DND-41 (cell line): ENCODE measurements at regions not wholly inside any gene's neighbourhood (a gene's known extent, or its start where the extent isn't known, plus 50 kb on each side); places are given as distances from the start of the nearest gene placed in this dataset.

ENCODE experiments used
- ATAC-seq: fragments of 200-7000 bp; cut with Tn5 transposase; 3 replicates; pipeline ENCODE4 v1.9.1; 2021; ENCODE audit warnings: low read depth; ENCODE audit not compliant: insufficient read depth
- DNase-seq: peaks from one replicate; pipeline ENCODE4 v3.0.0-alpha.2; 2020
- H2AFZ ChIP-seq: 2 replicates; pipeline ENCODE4 v1.6.0; 2012; ENCODE audit warnings: low read depth, low read length
- H3K27ac ChIP-seq: 2 replicates; pipeline ENCODE4 v1.5.1; 2012; ENCODE audit warnings: low read length, inconsistent platforms
- H3K27me3 ChIP-seq: fragments of 200-600 bp; sonication (generic); 2 replicates; pipeline ENCODE4 v1.6.0; 2012; ENCODE audit warnings: low read length, mild to moderate bottlenecking, inconsistent platforms; ENCODE audit not compliant: insufficient read depth, poor library complexity
- H3K36me3 ChIP-seq: 2 replicates; pipeline ENCODE4 v1.5.1; 2012; ENCODE audit warnings: low read length, inconsistent platforms; ENCODE audit not compliant: insufficient read depth
- H3K4me1 ChIP-seq: 2 replicates; pipeline ENCODE4 v1.5.1; 2012; ENCODE audit warnings: mild to moderate bottlenecking, low read length; ENCODE audit not compliant: insufficient read depth
- H3K4me2 ChIP-seq: 2 replicates; pipeline ENCODE4 v1.6.0; 2012; ENCODE audit warnings: mild to moderate bottlenecking, moderate library complexity, low read length, inconsistent platforms; ENCODE audit not compliant: insufficient read depth
- H3K4me3 ChIP-seq, 2 experiments: fragments of 200-600 bp in 1 of 2; shearing (Covaris generic) in 1 of 2; 2 replicates each; pipeline ENCODE4 v1.5.1; 2012 to 2016; ENCODE audit warnings: inconsistent platforms in 2 of 2, low read length in 2 of 2, mild to moderate bottlenecking in 2 of 2, low read depth in 1 of 2, moderate library complexity in 1 of 2
- H3K79me2 ChIP-seq: 2 replicates; pipeline ENCODE4 v1.6.0; 2012; ENCODE audit warnings: low read length, inconsistent platforms; ENCODE audit not compliant: insufficient read depth
- H3K9ac ChIP-seq: 2 replicates; pipeline ENCODE4 v1.6.0; 2012; ENCODE audit warnings: low read depth, mild to moderate bottlenecking, inconsistent platforms, low read length, moderate library complexity
- H3K9me3 ChIP-seq: 2 replicates; pipeline ENCODE4 v1.5.1; 2012; ENCODE audit warnings: low read length, moderate library complexity, mild to moderate bottlenecking, inconsistent platforms; ENCODE audit not compliant: insufficient read depth, severe bottlenecking
- H4K20me1 ChIP-seq: 2 replicates; pipeline ENCODE4 v1.6.0; 2012; ENCODE audit warnings: low read length; ENCODE audit not compliant: insufficient read depth
- EZH2 ChIP-seq: IDR thresholded peaks from 3 replicates; pipeline ENCODE4 v1.6.1; 2012; ENCODE audit warnings: borderline replicate concordance, low read depth, mild to moderate bottlenecking, moderate library complexity, low read length, inconsistent platforms; ENCODE audit not compliant: severe bottlenecking
- TF ChIP-seq, protein P1 (sequence below): IDR thresholded peaks from 2 replicates; pipeline ENCODE4 v1.5.1; 2012; ENCODE audit warnings: borderline replicate concordance, low read length, moderate library complexity, mild to moderate bottlenecking; ENCODE audit not compliant: poor library complexity, severe bottlenecking; ENCODE audit errors: extremely low read depth

DNA sequence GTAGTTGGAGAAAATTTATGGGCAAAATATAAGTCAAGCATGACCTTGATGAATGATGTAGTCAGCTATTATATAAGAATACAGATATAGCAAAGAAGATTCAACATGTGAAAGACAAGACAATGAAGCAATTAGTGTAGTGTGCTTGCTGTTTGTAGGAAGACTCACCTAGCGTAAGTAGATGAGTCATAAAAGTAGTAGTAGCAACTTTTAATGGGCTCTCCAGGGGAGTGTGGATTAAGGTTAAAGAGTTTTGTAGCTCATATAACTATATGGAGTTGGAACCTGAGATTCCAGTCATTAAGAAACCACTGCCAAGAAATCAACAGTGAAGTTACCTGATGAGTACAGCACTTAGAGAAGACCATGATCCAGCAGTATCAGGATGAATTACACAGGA is 444.7 kb upstream of the CNTN3 start:
- no peaks in the 10 kb centered on the region for H3K27me3 ChIP-seq
- H3K9ac ChIP-seq, result no peak overlapping the region
- H4K20me1 ChIP-seq, result no peaks in the 10 kb centered on the region
- TF ChIP-seq, protein P1, sequence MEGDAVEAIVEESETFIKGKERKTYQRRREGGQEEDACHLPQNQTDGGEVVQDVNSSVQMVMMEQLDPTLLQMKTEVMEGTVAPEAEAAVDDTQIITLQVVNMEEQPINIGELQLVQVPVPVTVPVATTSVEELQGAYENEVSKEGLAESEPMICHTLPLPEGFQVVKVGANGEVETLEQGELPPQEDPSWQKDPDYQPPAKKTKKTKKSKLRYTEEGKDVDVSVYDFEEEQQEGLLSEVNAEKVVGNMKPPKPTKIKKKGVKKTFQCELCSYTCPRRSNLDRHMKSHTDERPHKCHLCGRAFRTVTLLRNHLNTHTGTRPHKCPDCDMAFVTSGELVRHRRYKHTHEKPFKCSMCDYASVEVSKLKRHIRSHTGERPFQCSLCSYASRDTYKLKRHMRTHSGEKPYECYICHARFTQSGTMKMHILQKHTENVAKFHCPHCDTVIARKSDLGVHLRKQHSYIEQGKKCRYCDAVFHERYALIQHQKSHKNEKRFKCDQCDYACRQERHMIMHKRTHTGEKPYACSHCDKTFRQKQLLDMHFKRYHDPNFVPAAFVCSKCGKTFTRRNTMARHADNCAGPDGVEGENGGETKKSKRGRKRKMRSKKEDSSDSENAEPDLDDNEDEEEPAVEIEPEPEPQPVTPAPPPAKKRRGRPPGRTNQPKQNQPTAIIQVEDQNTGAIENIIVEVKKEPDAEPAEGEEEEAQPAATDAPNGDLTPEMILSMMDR, result no peak
- TF ChIP-seq EZH2, result no peak
- H3K36me3 ChIP-seq, result no peaks in the 10 kb centered on the region
- H3K4me1 ChIP-seq, result no peaks in the 10 kb centered on the region
- H3K79me2 ChIP-seq, result no peaks in the 10 kb centered on the region
- no peak for DNase-seq
- no peak overlapping the region for H3K4me3 ChIP-seq
- H3K4me2 ChIP-seq, result no peak overlapping the region
- no peaks in the 10 kb centered on the region for H3K9me3 ChIP-seq
- H2AFZ ChIP-seq, result no peak overlapping the region
- ATAC-seq, result no peak
- H3K27ac ChIP-seq, result no peak overlapping the region

DNA sequence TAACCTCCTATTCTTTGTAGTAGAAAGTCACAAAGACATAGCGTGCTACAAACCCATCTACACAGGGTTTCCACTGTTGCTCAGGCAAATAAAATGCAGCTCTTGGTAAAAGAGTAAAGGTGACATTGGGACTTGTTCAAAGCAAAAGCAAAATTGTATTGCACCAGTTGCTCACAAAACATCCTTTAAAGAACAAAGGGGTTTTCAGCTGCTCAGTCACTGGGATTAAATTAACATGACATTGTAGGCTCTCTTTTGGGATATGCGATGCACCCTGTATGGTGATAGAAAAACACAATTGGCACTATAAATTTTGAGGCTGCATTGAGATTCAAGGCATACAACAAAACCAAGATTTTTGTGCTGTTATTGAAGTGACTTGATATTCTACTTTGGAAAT is 447.3 kb upstream of the CNTN3 start:
- H3K4me2 ChIP-seq, result no peak overlapping the region
- H4K20me1 ChIP-seq, result no peaks in the 10 kb centered on the region
- no peaks in the 10 kb centered on the region for H3K9me3 ChIP-seq
- DNase-seq (no peak), ATAC-seq (no peak)
- H3K36me3 ChIP-seq, result no peaks in the 10 kb centered on the region
- H3K9ac ChIP-seq, result no peak overlapping the region
- no peaks in the 10 kb centered on the region for H3K4me1 ChIP-seq
- H3K4me3 ChIP-seq, result no peak overlapping the region
- H3K79me2 ChIP-seq, result no peaks in the 10 kb centered on the region
- no peak overlapping the region for H3K27ac ChIP-seq
- H3K27me3 ChIP-seq, result no peaks in the 10 kb centered on the region
- TF ChIP-seq, protein P1, result no peak
- no peak for TF ChIP-seq EZH2
- H2AFZ ChIP-seq, result no peak overlapping the region

DNA sequence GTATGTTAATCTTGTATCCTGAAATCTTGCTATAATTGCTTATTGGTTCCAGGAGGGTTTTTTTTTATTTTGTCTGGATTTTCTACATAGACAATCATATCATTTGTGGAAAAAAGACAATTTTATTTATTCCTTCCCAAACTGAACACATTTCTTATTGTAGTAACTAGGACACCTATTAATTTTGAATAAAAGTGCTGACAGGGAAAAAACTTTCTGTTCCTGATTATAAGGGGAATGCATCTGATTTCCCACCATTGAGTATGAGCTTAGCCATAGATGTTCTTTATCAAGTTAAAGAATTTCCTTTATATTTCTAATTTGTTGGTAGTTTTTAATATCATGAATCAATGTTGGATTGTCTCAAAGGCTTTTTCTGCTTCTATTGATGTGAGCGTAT is 460.7 kb upstream of the CNTN3 start:
- no peak for TF ChIP-seq EZH2
- TF ChIP-seq, protein P1, result no peak

DNA sequence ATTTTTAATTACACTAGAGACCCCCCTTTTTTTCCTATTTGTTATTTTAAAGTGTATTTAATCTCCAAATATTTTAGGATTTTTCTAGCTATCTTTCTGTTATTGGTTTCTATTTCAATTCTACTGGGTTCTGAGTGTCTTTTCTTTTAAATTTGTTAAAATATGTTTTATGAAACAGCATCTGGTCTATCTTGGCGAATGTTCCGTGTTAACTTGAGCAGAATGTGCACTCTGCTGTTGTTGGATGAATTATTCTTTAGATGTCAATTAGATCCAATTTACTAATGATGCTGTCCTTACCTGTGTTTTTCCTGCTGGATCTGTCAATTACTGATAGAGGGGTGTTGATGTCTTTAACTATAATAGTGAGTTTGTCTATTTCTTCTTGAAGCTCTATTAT is 462.0 kb upstream of the CNTN3 start:
- no peaks in the 10 kb centered on the region for H4K20me1 ChIP-seq
- H3K27me3 ChIP-seq, result no peaks in the 10 kb centered on the region
- no peaks in the 10 kb centered on the region for H3K9me3 ChIP-seq
- H3K4me3 ChIP-seq, result no peak overlapping the region
- no peaks in the 10 kb centered on the region for H3K36me3 ChIP-seq
- H3K79me2 ChIP-seq, result no peaks in the 10 kb centered on the region
- no peak overlapping the region for H3K27ac ChIP-seq
- no peak overlapping the region for H2AFZ ChIP-seq
- TF ChIP-seq EZH2, result no peak
- TF ChIP-seq, protein P1, result no peak
- DNase-seq (no peak), ATAC-seq (no peak)
- H3K4me2 ChIP-seq, result no peak overlapping the region
- H3K4me1 ChIP-seq, result no peaks in the 10 kb centered on the region
- H3K9ac ChIP-seq, result no peak overlapping the region

More for the DNA sequence above, 460.7 kb upstream of the CNTN3 start:
- no peaks in the 10 kb centered on the region for H3K9me3 ChIP-seq
- H3K4me3 ChIP-seq, result no peak overlapping the region
- no peak for DNase-seq
- H3K9ac ChIP-seq, result no peak overlapping the region
- H4K20me1 ChIP-seq, result no peaks in the 10 kb centered on the region
- no peak overlapping the region for H3K4me2 ChIP-seq
- no peaks in the 10 kb centered on the region for H3K4me1 ChIP-seq
- no peaks in the 10 kb centered on the region for H3K79me2 ChIP-seq
- no peak for ATAC-seq
- no peak overlapping the region for H3K27ac ChIP-seq
- H3K36me3 ChIP-seq, result no peaks in the 10 kb centered on the region
- H3K27me3 ChIP-seq, result no peaks in the 10 kb centered on the region
- H2AFZ ChIP-seq, result no peak overlapping the region
